Endodermal cell (in vitro differentiated cells): ENCODE measurements at regions not wholly inside any gene's neighbourhood (a gene's known extent, or its start where the extent isn't known, plus 50 kb on each side); places are given as distances from the start of the nearest gene placed in this dataset.
"Not testable (repeated sequence)": the region's sequence is repeated elsewhere in the genome, so short reads cannot be mapped to it uniquely, and the experiment has no call there.

ENCODE experiments used
- DNase-seq: peaks from one replicate; pipeline ENCODE4 v3.0.0-alpha.2; 2017
- H3K27ac ChIP-seq: 2 replicates; pipeline ENCODE4 v1.5.1; 2013; ENCODE audit warnings: mild to moderate bottlenecking, low read depth, low read length, moderate library complexity
- H3K27me3 ChIP-seq: 2 replicates; pipeline ENCODE4 v1.6.1; 2013; ENCODE audit warnings: mild to moderate bottlenecking, low read length, moderate library complexity; ENCODE audit not compliant: insufficient read depth, control insufficient read depth, poor library complexity, severe bottlenecking
- H3K36me3 ChIP-seq: 2 replicates; pipeline ENCODE4 v1.7.0; 2013; ENCODE audit warnings: mild to moderate bottlenecking, low read length, moderate library complexity; ENCODE audit not compliant: control insufficient read depth, insufficient read depth
- H3K4me1 ChIP-seq: one replicate; pipeline ENCODE4 v1.7.0; 2013; ENCODE audit warnings: low read length; ENCODE audit not compliant: control insufficient read depth, insufficient read depth
- H3K4me3 ChIP-seq: 2 replicates; pipeline ENCODE4 v1.5.1; 2013; ENCODE audit warnings: mild to moderate bottlenecking, low read length, moderate library complexity
- H3K9ac ChIP-seq: 2 replicates; pipeline ENCODE4 v1.6.1; 2013; ENCODE audit warnings: mild to moderate bottlenecking, low read length, moderate library complexity; ENCODE audit not compliant: poor library complexity, severe bottlenecking; ENCODE audit errors: extremely low read depth
- H3K9me3 ChIP-seq: 2 replicates; pipeline ENCODE4 v1.6.1; 2013; ENCODE audit warnings: mild to moderate bottlenecking, low read length, moderate library complexity; ENCODE audit not compliant: control insufficient read depth
- H3K27ac Mint-ChIP-seq: 2 replicates; pipeline ENCODE4 v1.8.0; 2020; ENCODE audit warnings: mixed read lengths
- H3K27me3 Mint-ChIP-seq: 2 replicates; pipeline ENCODE4 v1.8.0; 2021; ENCODE audit warnings: mild to moderate bottlenecking, mixed read lengths; ENCODE audit not compliant: insufficient read depth
- H3K36me3 Mint-ChIP-seq: 2 replicates; pipeline ENCODE4 v1.8.0; 2020; ENCODE audit warnings: low read depth, mixed read lengths
- H3K4me1 Mint-ChIP-seq: 2 replicates; pipeline ENCODE4 v1.8.0; 2020; ENCODE audit warnings: mixed read lengths
- H3K4me3 Mint-ChIP-seq: 2 replicates; pipeline ENCODE4 v1.8.0; 2020; ENCODE audit warnings: mild to moderate bottlenecking, moderate library complexity, mixed read lengths
- H3K9me3 Mint-ChIP-seq: 2 replicates; pipeline ENCODE4 v1.8.0; 2020; ENCODE audit warnings: mild to moderate bottlenecking, mixed read lengths
- WGBS, 2 experiments: methylation state at CpG; one replicate each; pipeline versions ENCODE4 v1.1.5 to v1.1.7; 2013; ENCODE audit warnings: missing lambda C conversion rate in 2 of 2, mixed read lengths in 1 of 2; ENCODE audit not compliant: insufficient coverage in 1 of 2, insufficient read length in 1 of 2; 5-methylcytosine and 5-hydroxymethylcytosine counted together

GRCh38 chr1:145505663-145506647 lies 80.6 kb upstream of the NBPF20 start:
- not testable (repeated sequence) for H3K9ac ChIP-seq, H3K27me3 ChIP-seq, DNase-seq, H3K9me3 ChIP-seq, H3K36me3 ChIP-seq, H3K27ac ChIP-seq, H3K4me1 Mint-ChIP-seq, H3K9me3 Mint-ChIP-seq, H3K27me3 Mint-ChIP-seq, H3K4me3 Mint-ChIP-seq, H3K4me3 ChIP-seq, H3K4me1 ChIP-seq, H3K27ac Mint-ChIP-seq, H3K36me3 Mint-ChIP-seq
- WGBS, 2 experiments = 74% methylated on average over 5 of the region's 59 CpGs; no CpG with 5 or more reads in 1 of the 2 experiments

- not testable (repeated sequence) for H3K36me3 Mint-ChIP-seq, H3K36me3 ChIP-seq, H3K9me3 Mint-ChIP-seq, H3K9me3 ChIP-seq, DNase-seq, H3K27ac Mint-ChIP-seq, H3K27me3 ChIP-seq, H3K4me3 ChIP-seq, H3K4me3 Mint-ChIP-seq, H3K27me3 Mint-ChIP-seq, H3K4me1 Mint-ChIP-seq, H3K27ac ChIP-seq, H3K4me1 ChIP-seq, H3K9ac ChIP-seq
- WGBS, 2 experiments = no CpG with 5 or more reads among the region's 17 CpGs
Measured at GRCh38 chr1:145504834-145505413, 79.5 kb upstream of the NBPF20 start.

- H3K4me3 ChIP-seq, H3K36me3 ChIP-seq, H3K4me3 Mint-ChIP-seq, H3K36me3 Mint-ChIP-seq, H3K27me3 ChIP-seq, H3K27me3 Mint-ChIP-seq, H3K9ac ChIP-seq, H3K9me3 Mint-ChIP-seq, H3K4me1 ChIP-seq, H3K9me3 ChIP-seq, H3K4me1 Mint-ChIP-seq, H3K27ac ChIP-seq, DNase-seq, H3K27ac Mint-ChIP-seq: not testable (repeated sequence)
- no CpG with 5 or more reads among the region's 2 CpGs for WGBS, 2 experiments
Measured at GRCh38 chr1:145504310-145504709, 78.9 kb upstream of the NBPF20 start.

GRCh38 chr1:145500251-145500650 lies 74.8 kb upstream of the NBPF20 start:
- not testable (repeated sequence) for H3K27ac ChIP-seq, H3K9me3 Mint-ChIP-seq, H3K4me3 Mint-ChIP-seq, H3K4me3 ChIP-seq, H3K27me3 Mint-ChIP-seq, H3K9me3 ChIP-seq, H3K4me1 ChIP-seq, H3K36me3 ChIP-seq, H3K27me3 ChIP-seq, H3K27ac Mint-ChIP-seq, H3K9ac ChIP-seq, H3K4me1 Mint-ChIP-seq, H3K36me3 Mint-ChIP-seq, DNase-seq
- no CpG with 5 or more reads among the region's 5 CpGs for WGBS, 2 experiments

GRCh38 chr1:145495077-145495871 lies 69.9 kb upstream of the NBPF20 start:
- H3K4me1 Mint-ChIP-seq, H3K36me3 ChIP-seq, H3K27ac ChIP-seq, H3K36me3 Mint-ChIP-seq, H3K4me3 ChIP-seq, H3K4me3 Mint-ChIP-seq, H3K27me3 Mint-ChIP-seq, H3K9ac ChIP-seq, H3K27ac Mint-ChIP-seq, H3K9me3 Mint-ChIP-seq, H3K4me1 ChIP-seq, H3K9me3 ChIP-seq, H3K27me3 ChIP-seq, DNase-seq: not testable (repeated sequence)
- WGBS, 2 experiments = 89% methylated on average over 2 of the region's 7 CpGs; no CpG with 5 or more reads in 1 of the 2 experiments

- DNase-seq, H3K27ac Mint-ChIP-seq, H3K27me3 Mint-ChIP-seq, H3K36me3 ChIP-seq, H3K4me3 ChIP-seq, H3K27ac ChIP-seq, H3K36me3 Mint-ChIP-seq, H3K4me1 Mint-ChIP-seq, H3K4me3 Mint-ChIP-seq, H3K4me1 ChIP-seq, H3K9ac ChIP-seq, H3K9me3 Mint-ChIP-seq, H3K9me3 ChIP-seq: not testable (repeated sequence)
- H3K27me3 ChIP-seq = peaks cover 23% of the 10 kb centered on the region
- WGBS, 2 experiments = 51% methylated on average over 5 of the region's 31 CpGs; no CpG with 5 or more reads in 1 of the 2 experiments
Measured at GRCh38 chr1:145488193-145488933, 63.0 kb upstream of the NBPF20 start.
